HEK293T (cell line): ENCODE measurements at regions not wholly inside any gene's neighbourhood (a gene's known extent, or its start where the extent isn't known, plus 50 kb on each side); places are given as distances from the start of the nearest gene placed in this dataset.

Experiments
- BHLHE40 ChIP-seq: fragments of 450-650 bp; IDR thresholded peaks from 2 replicates; pipeline ENCODE4 v1.6.1; 2016; ENCODE audit warnings: mild to moderate bottlenecking, moderate library complexity, borderline replicate concordance
- ELF4 ChIP-seq: fragments of 450-650 bp; IDR thresholded peaks from 2 replicates; pipeline ENCODE4 v1.6.1; 2017; ENCODE audit warnings: antibody characterized with exemption
- FOXA1 ChIP-seq: fragments of 450-650 bp; IDR thresholded peaks from 2 replicates; pipeline ENCODE4 v1.6.1; 2016; ENCODE audit warnings: mild to moderate bottlenecking
- FOXK2 ChIP-seq: fragments of 450-650 bp; IDR thresholded peaks from 2 replicates; pipeline ENCODE4 v1.6.1; 2016; ENCODE audit warnings: mild to moderate bottlenecking
- FOXM1 ChIP-seq: fragments of 450-650 bp; IDR thresholded peaks from 2 replicates; pipeline ENCODE4 v1.6.1; 2017; ENCODE audit warnings: mild to moderate bottlenecking, borderline replicate concordance
- HDGF ChIP-seq: fragments of 450-650 bp; IDR thresholded peaks from 2 replicates; pipeline ENCODE4 v1.6.1; 2017; ENCODE audit warnings: antibody characterized with exemption, borderline replicate concordance
- L3MBTL2 ChIP-seq: fragments of 450-650 bp; conservative IDR thresholded peaks from 2 replicates; pipeline ENCODE4 v1.6.1; 2016; ENCODE audit warnings: mild to moderate bottlenecking
- LEF1 ChIP-seq: fragments of 450-650 bp; IDR thresholded peaks from 2 replicates; pipeline ENCODE4 v1.6.1; 2017; ENCODE audit warnings: mild to moderate bottlenecking, borderline replicate concordance
- NFRKB ChIP-seq: fragments of 450-650 bp; IDR thresholded peaks from 2 replicates; pipeline ENCODE4 v1.6.1; 2016; ENCODE audit warnings: mild to moderate bottlenecking, moderate library complexity
- SP1 ChIP-seq: fragments of 450-650 bp; IDR thresholded peaks from 2 replicates; pipeline ENCODE4 v1.6.1; 2017
- SUZ12 ChIP-seq: fragments of 450-650 bp; IDR thresholded peaks from 2 replicates; pipeline ENCODE4 v1.6.1; 2016; ENCODE audit warnings: mild to moderate bottlenecking
- ZNF384 ChIP-seq: fragments of 450-650 bp; IDR thresholded peaks from 2 replicates; pipeline ENCODE4 v1.6.1; 2016

- TF ChIP-seq L3MBTL2 = no peak
- no peak for TF ChIP-seq SP1
- no peak for TF ChIP-seq SUZ12
- TF ChIP-seq FOXM1 = no peak
- no peak for TF ChIP-seq FOXK2
- TF ChIP-seq NFRKB = no peak
- TF ChIP-seq BHLHE40 = no peak
- TF ChIP-seq FOXA1 = no peak
- TF ChIP-seq HDGF = no peak
- TF ChIP-seq LEF1 = no peak
- TF ChIP-seq ZNF384 = no peak
- no peak for TF ChIP-seq ELF4
These were observed 58.1 kb upstream of the TMSB15B start for GRCh38 chrX:103904301-103904700.
